HG03432 (cell line): ENCODE measurements at regions not wholly inside any gene's neighbourhood (a gene's known extent, or its start where the extent isn't known, plus 50 kb on each side); places are given as distances from the start of the nearest gene placed in this dataset.

Experiments used
- ATAC-seq: cut with Tn5 transposase; IDR thresholded peaks from one replicate; pipeline ENCODE4 v1.9.1; 2021; ENCODE audit warnings: mild to moderate bottlenecking, moderate library complexity; ENCODE audit not compliant: unreplicated experiment

GRCh38 chr6:77979204-77979603, 326.4 kb downstream of the MEI4 start:
- ATAC-seq, result no peak

DNA sequence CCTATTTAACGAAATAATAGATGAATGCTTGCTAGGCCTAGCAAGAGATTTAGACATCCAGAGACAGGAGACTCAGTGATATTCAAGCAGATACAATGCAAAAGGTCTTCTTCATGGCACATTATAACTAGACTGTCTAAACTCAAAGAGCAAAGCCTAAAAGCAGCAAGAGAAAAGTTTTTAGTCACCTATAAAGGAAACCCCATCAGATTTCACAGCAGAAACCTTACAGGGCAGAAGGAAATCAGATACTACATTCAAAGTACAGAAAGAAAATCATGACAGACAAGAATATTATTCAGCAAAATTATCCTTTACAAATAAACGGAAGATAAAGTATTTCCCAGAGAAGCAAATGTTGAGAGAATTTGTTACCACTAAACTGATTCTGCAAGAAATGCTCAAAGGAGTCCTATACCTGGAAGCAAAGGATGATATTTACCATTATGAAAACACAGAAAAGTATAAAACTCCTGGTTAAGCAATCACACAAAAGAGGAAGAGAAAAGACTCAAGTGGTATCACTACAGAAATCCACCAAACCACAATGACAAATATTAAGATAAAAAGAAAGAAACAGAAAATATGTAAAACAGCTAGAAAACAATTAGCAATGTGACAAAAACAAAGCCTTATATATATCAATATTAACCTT, 333.7 kb downstream of the MEI4 start:
- ATAC-seq, result peak; percentile 95

DNA sequence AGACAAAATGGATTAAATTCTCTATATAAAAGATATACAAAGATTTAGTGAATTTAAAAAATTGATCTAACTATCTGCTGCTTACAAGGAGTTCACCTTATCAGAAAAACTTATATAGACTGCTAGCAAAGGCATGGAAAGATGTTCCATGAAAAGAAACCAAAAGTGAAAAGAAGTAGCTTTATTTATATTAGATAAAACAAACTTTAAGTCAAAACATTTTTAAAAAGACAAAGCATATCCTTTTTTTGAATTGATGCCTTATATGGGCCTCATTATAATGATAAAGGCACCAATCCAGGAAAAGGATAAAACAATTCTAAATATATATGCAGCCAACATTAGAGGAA, 334.2 kb downstream of the MEI4 start:
- peak; percentile 42 for ATAC-seq

GRCh38 chr6:78010130-78010529, 357.3 kb downstream of the MEI4 start:
- ATAC-seq, result no peak

DNA sequence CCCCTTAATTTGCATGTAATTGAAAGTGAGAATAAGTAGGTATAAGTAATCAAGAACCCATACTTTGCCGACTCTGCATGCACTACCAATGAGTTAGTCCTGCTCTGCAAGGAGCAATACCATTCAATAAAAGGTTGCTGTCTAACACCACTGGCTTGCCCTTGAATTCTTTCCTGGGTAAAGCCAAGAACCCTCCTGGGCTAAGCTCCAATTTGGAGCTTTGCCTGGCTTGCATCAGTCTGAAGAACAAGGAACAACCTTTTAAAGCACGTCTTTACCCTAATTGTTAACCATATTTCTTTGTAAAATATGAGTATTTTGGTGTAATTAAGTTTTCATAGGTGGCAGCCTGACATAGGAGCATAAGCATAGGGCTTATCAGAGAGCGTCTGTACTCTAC, 367.7 kb downstream of the MEI4 start:
- ATAC-seq, result no peak

- ATAC-seq, result no peak
These were observed 372.7 kb downstream of the MEI4 start for GRCh38 chr6:78025502-78025901.

- ATAC-seq, result no peak
These were observed 378.4 kb downstream of the MEI4 start for GRCh38 chr6:78031228-78031627.

DNA sequence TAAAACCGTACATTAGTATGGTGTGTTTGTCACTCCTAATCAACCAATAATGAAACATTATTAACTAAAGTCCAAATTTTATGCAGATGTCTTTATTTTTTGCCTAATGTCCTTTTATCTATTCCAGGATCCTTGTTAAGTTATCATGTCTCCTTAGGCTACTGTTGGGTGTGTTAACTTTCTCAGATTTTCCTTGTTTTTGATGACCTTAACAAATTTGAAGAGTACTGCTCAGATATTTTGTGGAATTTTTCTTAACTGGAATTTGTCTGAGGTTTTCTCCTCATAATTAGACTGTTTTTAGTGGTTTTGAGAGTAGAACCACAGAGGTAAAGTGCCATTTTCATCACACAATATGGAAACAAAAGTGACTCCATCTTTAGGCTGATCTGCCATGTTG, 406.3 kb downstream of the MEI4 start:
- ATAC-seq, result no peak

GRCh38 chr6:78062993-78063392, 410.2 kb downstream of the MEI4 start:
- ATAC-seq, result no peak

DNA sequence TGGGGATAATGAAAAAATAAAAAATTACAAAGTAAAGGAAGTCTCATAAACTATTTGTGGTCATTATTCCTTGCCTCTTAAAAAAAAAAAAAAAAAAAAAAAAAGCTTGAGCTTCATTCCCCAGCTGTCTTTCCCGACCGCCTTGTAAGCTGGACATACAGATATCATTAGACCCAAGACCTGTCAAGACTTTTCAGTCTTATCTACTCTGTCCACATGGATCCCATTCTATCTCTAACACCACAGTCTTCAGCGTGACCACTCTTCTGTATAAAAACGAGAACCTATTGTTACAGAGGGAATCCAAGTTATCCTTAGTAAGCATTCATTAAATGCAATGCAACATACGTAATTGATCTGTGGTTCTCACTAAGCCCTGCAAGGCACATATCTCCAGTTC, 423.5 kb downstream of the MEI4 start:
- ATAC-seq, result no peak

GRCh38 chr6:78089531-78089930, 436.7 kb downstream of the MEI4 start:
- ATAC-seq, result no peak

DNA sequence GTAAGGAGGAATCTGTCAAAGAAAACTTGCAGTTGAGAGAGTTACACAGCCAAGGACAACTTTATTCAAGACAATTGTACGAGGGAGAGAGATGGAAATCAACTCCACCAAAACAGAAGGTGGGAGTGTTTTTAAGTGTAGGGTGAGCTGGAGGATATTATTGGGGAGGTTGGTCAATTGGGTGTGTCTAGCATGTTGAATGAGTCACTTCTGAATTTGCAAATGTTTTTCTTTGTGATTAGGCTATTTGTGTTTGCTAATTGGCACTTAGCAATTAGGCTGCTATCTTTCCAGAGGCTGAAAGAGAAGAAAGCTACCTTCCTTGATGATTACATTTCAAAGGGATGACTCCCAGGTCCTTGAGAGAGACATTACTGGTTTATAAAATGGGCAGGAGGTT, 441.1 kb downstream of the MEI4 start:
- ATAC-seq, result no peak

- ATAC-seq, result no peak
These were observed 448.5 kb downstream of the MEI4 start for GRCh38 chr6:78101387-78101786.

DNA sequence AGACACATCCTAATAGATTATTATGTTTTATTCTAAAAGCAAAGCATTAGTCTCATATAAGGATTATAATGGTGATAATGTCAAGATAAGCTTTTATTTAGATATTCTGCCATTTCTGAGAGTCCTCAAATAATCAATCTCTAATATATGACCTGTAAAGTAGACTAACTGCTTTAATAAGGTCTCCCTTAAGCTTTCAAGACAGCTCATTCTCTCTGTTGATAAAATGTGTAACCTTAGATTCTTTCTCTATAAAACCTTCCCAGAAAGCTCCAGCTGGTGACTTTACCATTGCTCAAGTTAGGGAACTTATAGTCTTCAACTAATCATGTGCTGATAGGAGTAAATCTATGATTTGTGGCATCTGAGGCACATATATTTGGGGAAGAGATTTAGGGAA, 457.8 kb downstream of the MEI4 start:
- no peak for ATAC-seq

DNA sequence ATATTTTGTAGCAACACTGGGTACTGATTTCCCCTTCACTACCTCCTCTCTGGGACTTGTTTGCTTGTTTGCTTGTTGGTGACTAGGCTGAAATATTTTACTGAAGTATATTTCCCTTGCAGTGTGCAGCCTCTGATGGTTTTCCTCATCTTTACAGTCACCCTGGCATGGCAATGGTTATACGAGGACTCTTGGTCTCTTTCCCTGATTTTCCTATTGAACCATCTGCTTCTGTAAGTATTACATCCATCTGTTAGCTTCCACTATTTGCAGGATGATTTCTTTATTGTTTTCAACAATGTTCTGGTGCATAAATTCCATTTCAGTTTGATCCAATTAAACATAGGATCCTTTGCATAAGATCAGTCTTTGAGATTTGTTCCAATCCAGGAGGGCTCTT, 465.1 kb downstream of the MEI4 start:
- no peak for ATAC-seq

DNA sequence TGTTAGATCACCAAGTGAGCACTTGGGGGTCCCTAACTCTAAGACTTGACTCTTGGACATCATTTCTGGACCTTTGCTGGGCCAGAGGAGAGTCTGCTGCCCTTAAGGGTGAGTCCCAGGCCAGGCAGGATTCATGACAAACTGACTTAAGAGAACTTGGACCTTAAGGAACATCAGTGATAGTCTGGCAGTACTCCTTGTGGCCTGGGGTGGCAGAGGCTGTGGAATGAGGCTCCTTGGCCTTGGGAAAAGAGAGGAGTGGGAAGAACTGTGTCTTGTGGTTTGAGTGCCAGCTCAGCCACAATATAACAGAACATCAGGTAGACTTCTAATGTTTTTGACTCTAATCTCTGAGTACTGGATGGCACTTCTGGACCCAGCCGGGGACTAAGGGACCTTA, 478.7 kb downstream of the MEI4 start:
- no peak for ATAC-seq

- ATAC-seq, result no peak
These were observed 480.0 kb downstream of the MEI4 start for GRCh38 chr6:78132671-78133410.

- no peak for ATAC-seq
These were observed 497.6 kb downstream of the MEI4 start for GRCh38 chr6:78150425-78150824.

DNA sequence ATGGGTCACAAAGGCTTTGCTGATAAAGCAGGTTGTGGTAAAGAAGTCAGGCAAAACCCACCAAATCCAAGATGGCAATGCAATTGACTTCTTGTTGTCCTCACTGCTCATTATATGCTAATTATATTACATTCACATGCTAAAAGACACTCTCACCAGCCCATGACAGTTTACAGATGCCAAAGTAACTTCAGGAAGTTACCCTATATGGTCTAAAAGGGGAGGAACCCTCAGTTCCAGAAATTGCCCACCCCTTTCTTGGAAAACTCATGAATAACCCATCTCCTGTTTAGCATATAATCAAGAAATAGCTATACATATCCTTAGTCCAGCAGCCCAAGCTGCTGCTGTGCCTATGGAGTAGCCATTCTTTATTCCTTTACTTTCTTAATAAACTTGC, 501.1 kb downstream of the MEI4 start:
- no peak for ATAC-seq

DNA sequence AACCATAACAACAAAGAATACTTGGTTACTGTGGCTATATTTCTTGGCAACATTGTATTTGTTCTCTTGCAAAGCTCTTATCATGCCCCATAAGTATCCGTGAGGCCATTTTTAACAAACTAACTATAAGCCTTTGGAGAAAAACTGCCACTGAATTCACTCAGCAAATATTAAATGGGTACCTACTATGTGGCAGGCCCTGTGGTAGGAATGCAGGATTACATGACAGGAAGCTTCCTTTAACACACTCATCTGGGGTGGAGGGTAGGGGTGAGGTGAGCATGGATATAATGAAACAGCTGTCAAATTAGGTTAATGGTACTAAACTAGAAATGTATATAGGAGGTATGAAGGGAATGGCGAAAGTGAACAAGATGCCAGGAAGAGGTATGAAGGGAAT, 504.8 kb downstream of the MEI4 start:
- ATAC-seq, result no peak

GRCh38 chr6:78188891-78189290, 536.1 kb downstream of the MEI4 start:
- ATAC-seq, result no peak

DNA sequence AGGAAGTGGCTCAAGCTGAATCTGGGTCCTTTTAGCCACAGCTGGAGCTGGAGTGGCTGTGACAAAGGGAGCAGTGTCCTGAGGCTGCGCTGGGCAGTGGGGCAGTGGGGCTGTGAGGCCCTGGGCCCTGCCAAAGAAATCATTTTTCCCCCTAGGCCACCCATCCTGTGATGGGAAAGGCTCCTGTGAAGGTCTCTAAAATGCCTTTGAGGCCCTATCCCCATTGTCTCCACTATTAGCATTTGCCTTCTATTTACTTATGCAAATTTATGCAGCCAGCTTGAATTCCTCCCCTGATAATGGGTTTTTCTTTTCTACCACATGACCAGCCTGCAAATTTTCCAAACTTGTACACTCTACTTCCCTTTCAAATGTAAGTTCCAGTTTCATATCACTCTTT, 539.2 kb downstream of the MEI4 start:
- ATAC-seq, result no peak

- ATAC-seq, result no peak
These were observed 546.2 kb downstream of the MEI4 start for GRCh38 chr6:78199044-78199443.
